Mesothelial cell of epicardium (in vitro differentiated cells): ENCODE measurements at regions not wholly inside any gene's neighbourhood (a gene's known extent, or its start where the extent isn't known, plus 50 kb on each side); places are given as distances from the start of the nearest gene placed in this dataset.

ENCODE experiments used
- DNase-seq, 2 experiments: peaks; one replicate each; pipeline ENCODE4 v3.0.0; 2021; ENCODE audit warnings: low spot score in 2 of 2; ENCODE audit not compliant: unreplicated experiment in 2 of 2
- H3K27ac Mint-ChIP-seq: 2 replicates; pipeline ENCODE4 v1.8.0; 2021; ENCODE audit warnings: mixed read lengths
- H3K27me3 Mint-ChIP-seq: 2 replicates; pipeline ENCODE4 v1.8.0; 2021; ENCODE audit warnings: low read depth, mixed read lengths
- H3K36me3 Mint-ChIP-seq: 2 replicates; pipeline ENCODE4 v1.8.0; 2021; ENCODE audit warnings: mixed read lengths
- H3K4me1 Mint-ChIP-seq: 2 replicates; pipeline ENCODE4 v1.8.0; 2021; ENCODE audit warnings: mixed read lengths
- H3K4me3 Mint-ChIP-seq: 2 replicates; pipeline ENCODE4 v1.8.0; 2021; ENCODE audit warnings: mild to moderate bottlenecking, moderate library complexity, mixed read lengths
- H3K9me3 Mint-ChIP-seq: 2 replicates; pipeline ENCODE4 v1.8.0; 2021; ENCODE audit warnings: mixed read lengths
- CTCF ChIP-seq: fragments of 200-600 bp; sonication (generic); IDR thresholded peaks from one replicate; pipeline ENCODE4 v1.5.0; 2021; ENCODE audit warnings: antibody characterized with exemption; ENCODE audit not compliant: unreplicated experiment

- H3K4me1 Mint-ChIP-seq: peaks cover 13% of the 10 kb centered on the region
These were observed 271.2 kb upstream of the ROPN1 start for GRCh38 chr3:124263168-124263567.

GRCh38 chr3:124264346-124264745 is 272.4 kb upstream of the ROPN1 start:
- DNase-seq: no peak
- H3K27me3 Mint-ChIP-seq: peaks cover 1% of the 10 kb centered on the region
- H3K36me3 Mint-ChIP-seq: peaks cover 9% of the 10 kb centered on the region
- no peak overlapping the region for H3K27ac Mint-ChIP-seq
- H3K4me3 Mint-ChIP-seq: no peak overlapping the region
- H3K4me1 Mint-ChIP-seq: peaks cover 9% of the 10 kb centered on the region
- TF ChIP-seq CTCF: no peak
- no peaks in the 10 kb centered on the region for H3K9me3 Mint-ChIP-seq

More at GRCh38 chr3:124263168-124263567, 271.2 kb upstream of the ROPN1 start:
- Mint-ChIP-seq H3K36me3 (peaks cover 5% of the 10 kb centered on the region), H3K9me3 (no peaks in the 10 kb centered on the region), H3K27ac (no peak overlapping the region), H3K27me3 (no peaks in the 10 kb centered on the region), H3K4me3 (no peak overlapping the region)
- no peak for DNase-seq
- no peak for TF ChIP-seq CTCF

- Mint-ChIP-seq H3K4me1 (peaks cover 4% of the 10 kb centered on the region), H3K4me3 (no peak overlapping the region), H3K9me3 (no peaks in the 10 kb centered on the region), H3K27ac (no peak overlapping the region), H3K36me3 (peaks cover 9% of the 10 kb centered on the region), H3K27me3 (peaks cover 1% of the 10 kb centered on the region)
- no peak for DNase-seq
- TF ChIP-seq CTCF: no peak
These were observed 274.6 kb upstream of the ROPN1 start for GRCh38 chr3:124266487-124266886.

- no peak for DNase-seq
- peaks cover 9% of the 10 kb centered on the region for H3K36me3 Mint-ChIP-seq
- H3K27ac Mint-ChIP-seq: no peak overlapping the region
- H3K9me3 Mint-ChIP-seq: no peaks in the 10 kb centered on the region
- peaks cover 5% of the 10 kb centered on the region for H3K4me1 Mint-ChIP-seq
- no peak for TF ChIP-seq CTCF
- H3K27me3 Mint-ChIP-seq: peaks cover 1% of the 10 kb centered on the region
- no peak overlapping the region for H3K4me3 Mint-ChIP-seq
These were observed 275.5 kb upstream of the ROPN1 start for GRCh38 chr3:124267406-124267805.

- Mint-ChIP-seq H3K9me3 (no peaks in the 10 kb centered on the region), H3K27me3 (peaks cover 1% of the 10 kb centered on the region)
These were observed 276.4 kb upstream of the ROPN1 start for GRCh38 chr3:124268355-124268754.

More at GRCh38 chr3:124268355-124268754, 276.4 kb upstream of the ROPN1 start:
- H3K27ac Mint-ChIP-seq: no peak overlapping the region
- peaks cover 8% of the 10 kb centered on the region for H3K4me1 Mint-ChIP-seq
- no peak for TF ChIP-seq CTCF
- no peak for DNase-seq
- no peak overlapping the region for H3K4me3 Mint-ChIP-seq
- peaks cover 9% of the 10 kb centered on the region for H3K36me3 Mint-ChIP-seq
